ENCODE measurements at regions not wholly inside any gene's neighbourhood (a gene's known extent, or its start where the extent isn't known, plus 50 kb on each side); places are given as distances from the start of the nearest gene placed in this dataset.

DNA sequence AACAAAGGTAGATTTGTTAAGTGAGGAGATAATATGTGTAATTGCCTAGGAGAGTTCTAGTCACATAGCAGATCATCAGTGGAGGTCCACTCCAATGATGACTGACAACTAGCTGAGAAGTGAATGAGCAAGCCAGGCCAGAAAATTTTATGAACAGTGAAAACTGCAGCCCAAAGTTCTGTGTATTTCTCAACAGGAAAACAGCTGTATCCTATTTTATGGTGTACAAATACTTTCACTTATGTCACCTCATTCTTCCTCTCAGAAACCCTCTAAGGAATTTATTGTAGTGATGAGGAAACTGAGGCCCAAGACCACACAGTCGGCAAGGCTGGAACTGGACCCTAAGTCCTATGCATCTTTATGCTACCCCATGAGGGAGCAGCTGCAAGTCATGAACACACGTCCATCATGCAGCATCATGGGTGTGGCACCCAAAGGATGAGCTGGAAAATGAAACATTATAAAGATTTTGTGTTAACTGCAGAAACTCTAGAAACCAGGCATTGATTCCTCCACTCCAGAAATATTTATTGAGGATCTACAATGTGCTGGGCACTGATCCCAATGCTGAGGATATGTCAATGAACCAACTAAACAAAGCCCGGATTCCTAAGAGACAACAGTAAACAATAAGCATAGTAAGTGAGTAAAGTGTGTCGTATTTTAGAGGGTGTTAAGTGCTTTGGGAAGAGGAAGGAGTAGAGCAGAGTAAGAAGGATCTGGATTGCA is 99.5 kb upstream of the DUSP10 start:
- Histone ChIP-seq H3K9me3 (ENCODE audit: insufficient read depth in 2 of 2, low read depth in 1 of 2, low read length in 1 of 2) (no peaks in the 10 kb centered on the region), H2BK5ac (ENCODE audit: low read depth, low read length) (no peak overlapping the region), H4K20me1 (replicated peaks in 1 of 2; ENCODE audit: control insufficient read depth in 1 of 2, insufficient read depth in 2 of 2, low read length in 2 of 2) (no peaks in the 10 kb centered on the region), H3K79me1 (ENCODE audit: low read depth, low read length) (no peaks in the 10 kb centered on the region), H3K27me3 (replicated peaks in 1 of 4; ENCODE audit: control insufficient read depth in 3 of 4, extremely low read depth in 1 of 4, insufficient read depth in 3 of 4, low read length in 3 of 4) (peaks cover 0 to 1% (median 0%) of the 10 kb centered on the region in 4 experiments; a peak in 1 of 7 replicates), H3K56ac (replicated peaks; ENCODE audit: insufficient read length, low read depth, low read length) (no peak overlapping the region), H2AK5ac (ENCODE audit: low read depth, low read length) (no peak overlapping the region), H2AFZ (ENCODE audit: low read length) (no peak overlapping the region), H2BK20ac (ENCODE audit: low read length) (no peak overlapping the region), H4K91ac (replicated peaks; ENCODE audit: insufficient read length, low read length) (no peak overlapping the region), H3K4me3 (ENCODE audit: extremely low read depth in 1 of 4, insufficient read depth in 2 of 4, low read depth in 3 of 4, low read length in 4 of 4) (no peak overlapping the region), H4K8ac (ENCODE audit: extremely low read depth, insufficient read depth, low read length) (no peak overlapping the region), H3K18ac (ENCODE audit: extremely low read depth, low read length) (no peak overlapping the region), H3K4me1 (replicated peaks in 1 of 4; ENCODE audit: control insufficient read depth in 3 of 4, insufficient read depth in 4 of 4, low read length in 3 of 4) (no peaks in the 10 kb centered on the region), H3K36me3 (ENCODE audit: control insufficient read depth in 2 of 4, insufficient read depth in 4 of 4, low read length in 3 of 4) (no peaks in the 10 kb centered on the region), H2BK15ac (ENCODE audit: low read length) (no peak overlapping the region), H3K23ac (ENCODE audit: insufficient read length) (no peak overlapping the region), H3K4ac (replicated peaks; ENCODE audit: insufficient read length, low read depth, low read length) (no peak overlapping the region), H3K79me2 (ENCODE audit: control insufficient read depth in 1 of 2, insufficient read depth in 2 of 2, low read length in 2 of 2) (no peaks in the 10 kb centered on the region), H4K5ac (ENCODE audit: insufficient read length, low read depth, low read length) (no peak overlapping the region), H3K4me2 (ENCODE audit: insufficient read depth in 1 of 2, low read depth in 2 of 2, low read length in 2 of 2) (no peak overlapping the region), H3K9ac (replicated peaks in 1 of 4; ENCODE audit: extremely low read depth in 1 of 4, low read depth in 3 of 4, low read length in 3 of 4) (no peak overlapping the region), H3K23me2 (ENCODE audit: low read depth, low read length) (peaks cover 2% of the 10 kb centered on the region; the same call in 1 of the 2 replicates), H2BK12ac (ENCODE audit: low read depth, low read length) (no peak overlapping the region), H3K14ac (ENCODE audit: insufficient read length) (no peak overlapping the region), H3K27ac (ENCODE audit: low read depth, low read length) (no peak overlapping the region), H2BK120ac (replicated peaks; ENCODE audit: low read depth, low read length) (no peak overlapping the region)
- FAIRE-seq (no peak), DNase-seq (ENCODE audit: low read depth in 1 of 2, low spot score in 2 of 2) (no peak)
- ChIA-PET CTCF (ENCODE audit: partially characterized antibody) (interaction anchor here (1.4 kb wide), 1 partner anchor 20 kb away, joined by 3 read pairs; no protein-coding TSS in a partner anchor), POLR2A (ENCODE audit: partially characterized antibody) (no interaction called here)
- 74% methylated on average over 4 of the region's 4 CpGs; no CpG with 5 or more reads in 1 of the 2 experiments for WGBS, 2 experiments (ENCODE audit: extremely low coverage in 1 of 2, insufficient coverage in 1 of 2, insufficient read length in 1 of 2, insufficient replicate concordance in 2 of 2, low coverage in 1 of 2, low lambda C conversion rate in 2 of 2, missing lambda C conversion rate in 1 of 2)
- TF ChIP-seq POU5F1 (IDR thresholded peaks at IDR 0.05; ENCODE audit: low read depth, low read length) (no peak), BCL11A (IDR thresholded peaks at IDR 0.05; ENCODE audit: low read depth in 2 of 2, low read length in 2 of 2) (no peak), E2F6 (IDR thresholded peaks at IDR 0.05) (no peak), NANOG (IDR thresholded peaks at IDR 0.05; ENCODE audit: insufficient read depth, low read depth, low read length, poor library complexity, severe bottlenecking) (no peak), YY1 (IDR thresholded peaks at IDR 0.05; ENCODE audit: low read depth, low read length) (no peak), JUND (IDR thresholded peaks at IDR 0.05; ENCODE audit: low read length) (no peak), SIRT6 (IDR thresholded peaks at IDR 0.05; ENCODE audit: low read length) (no peak), ZNF274 (IDR thresholded peaks at IDR 0.05; ENCODE audit: borderline replicate concordance, extremely low read depth, low read length) (no peak)
- TF ChIP-seq, protein P1, sequence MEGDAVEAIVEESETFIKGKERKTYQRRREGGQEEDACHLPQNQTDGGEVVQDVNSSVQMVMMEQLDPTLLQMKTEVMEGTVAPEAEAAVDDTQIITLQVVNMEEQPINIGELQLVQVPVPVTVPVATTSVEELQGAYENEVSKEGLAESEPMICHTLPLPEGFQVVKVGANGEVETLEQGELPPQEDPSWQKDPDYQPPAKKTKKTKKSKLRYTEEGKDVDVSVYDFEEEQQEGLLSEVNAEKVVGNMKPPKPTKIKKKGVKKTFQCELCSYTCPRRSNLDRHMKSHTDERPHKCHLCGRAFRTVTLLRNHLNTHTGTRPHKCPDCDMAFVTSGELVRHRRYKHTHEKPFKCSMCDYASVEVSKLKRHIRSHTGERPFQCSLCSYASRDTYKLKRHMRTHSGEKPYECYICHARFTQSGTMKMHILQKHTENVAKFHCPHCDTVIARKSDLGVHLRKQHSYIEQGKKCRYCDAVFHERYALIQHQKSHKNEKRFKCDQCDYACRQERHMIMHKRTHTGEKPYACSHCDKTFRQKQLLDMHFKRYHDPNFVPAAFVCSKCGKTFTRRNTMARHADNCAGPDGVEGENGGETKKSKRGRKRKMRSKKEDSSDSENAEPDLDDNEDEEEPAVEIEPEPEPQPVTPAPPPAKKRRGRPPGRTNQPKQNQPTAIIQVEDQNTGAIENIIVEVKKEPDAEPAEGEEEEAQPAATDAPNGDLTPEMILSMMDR (IDR thresholded peaks at IDR 0.05; ENCODE audit: control extremely low read depth in 1 of 3, insufficient read depth in 1 of 3, low read depth in 1 of 3, low read length in 3 of 3) = no peak
- TF ChIP-seq, protein P2, sequence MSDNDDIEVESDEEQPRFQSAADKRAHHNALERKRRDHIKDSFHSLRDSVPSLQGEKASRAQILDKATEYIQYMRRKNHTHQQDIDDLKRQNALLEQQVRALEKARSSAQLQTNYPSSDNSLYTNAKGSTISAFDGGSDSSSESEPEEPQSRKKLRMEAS (IDR thresholded peaks at IDR 0.05) = no peak

Data from H1 (cell line).